Ovary (tissue), 3 donors: ENCODE measurements at regions not wholly inside any gene's neighbourhood (a gene's known extent, or its start where the extent isn't known, plus 50 kb on each side); places are given as distances from the start of the nearest gene placed in this dataset.

Experiments used
- EP300 ChIP-seq: sonication (generic); formaldehyde crosslinking; IDR thresholded peaks from one replicate; pipeline ENCODE4 v1.6.1; 2017; ENCODE audit warnings: antibody characterized with exemption
- TF ChIP-seq, protein P1 (sequence below), 3 donors: fragments of 450-650 bp in 2 of 3; fragments of 200-600 bp in 1 of 3; IDR thresholded peaks; one replicate each; pipeline versions ENCODE4 v1.5.1 to v1.8.0; 2016 to 2022; ENCODE audit warnings: antibody characterized with exemption in 3 of 3, mild to moderate bottlenecking in 1 of 3
- donor health status: DM: no; HTN: no; CAD: no.

DNA sequence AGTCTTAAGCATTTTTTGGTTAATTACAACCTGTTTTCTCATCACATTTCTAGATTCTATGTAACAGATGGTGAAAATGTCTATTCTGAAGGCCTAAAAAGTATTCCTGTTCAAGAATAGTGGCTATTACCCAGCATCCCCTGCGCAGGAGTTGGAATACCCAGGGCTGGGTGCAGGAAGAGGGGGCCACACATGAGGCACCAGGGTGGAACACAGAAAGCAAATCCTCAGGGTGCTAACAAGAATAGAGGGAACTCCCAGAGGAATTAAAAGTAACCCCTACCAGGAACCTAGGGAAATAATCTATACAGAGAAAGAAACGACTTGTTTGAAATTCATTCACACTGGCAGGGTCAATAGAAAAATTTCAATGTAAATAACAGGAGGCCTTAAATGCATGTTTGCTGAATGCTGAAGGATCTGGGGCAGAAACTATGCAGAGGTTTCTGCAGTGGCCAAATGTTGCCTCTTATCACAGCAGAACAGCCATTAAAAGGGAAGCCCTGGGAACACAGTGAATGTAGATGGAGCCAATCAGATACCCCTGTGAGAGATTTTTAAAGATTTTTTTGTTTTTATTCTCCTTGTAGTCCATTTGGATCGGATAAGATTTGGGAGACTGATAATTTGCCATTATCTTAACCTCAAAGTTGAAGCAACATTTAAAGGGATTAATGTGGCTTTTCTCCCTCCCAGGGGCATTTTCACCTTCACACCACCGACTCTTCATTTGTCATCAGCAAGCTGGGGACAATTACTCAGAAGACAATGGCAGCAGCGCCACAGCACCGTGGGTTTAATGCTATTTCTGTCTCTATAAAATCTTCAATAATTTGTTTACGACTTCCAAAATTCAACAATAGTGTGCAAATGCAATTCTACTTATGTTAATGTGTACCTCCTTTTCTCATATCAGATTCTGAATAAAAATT is 196.0 kb upstream of the PSMD7 start:
- TF ChIP-seq, protein P1, sequence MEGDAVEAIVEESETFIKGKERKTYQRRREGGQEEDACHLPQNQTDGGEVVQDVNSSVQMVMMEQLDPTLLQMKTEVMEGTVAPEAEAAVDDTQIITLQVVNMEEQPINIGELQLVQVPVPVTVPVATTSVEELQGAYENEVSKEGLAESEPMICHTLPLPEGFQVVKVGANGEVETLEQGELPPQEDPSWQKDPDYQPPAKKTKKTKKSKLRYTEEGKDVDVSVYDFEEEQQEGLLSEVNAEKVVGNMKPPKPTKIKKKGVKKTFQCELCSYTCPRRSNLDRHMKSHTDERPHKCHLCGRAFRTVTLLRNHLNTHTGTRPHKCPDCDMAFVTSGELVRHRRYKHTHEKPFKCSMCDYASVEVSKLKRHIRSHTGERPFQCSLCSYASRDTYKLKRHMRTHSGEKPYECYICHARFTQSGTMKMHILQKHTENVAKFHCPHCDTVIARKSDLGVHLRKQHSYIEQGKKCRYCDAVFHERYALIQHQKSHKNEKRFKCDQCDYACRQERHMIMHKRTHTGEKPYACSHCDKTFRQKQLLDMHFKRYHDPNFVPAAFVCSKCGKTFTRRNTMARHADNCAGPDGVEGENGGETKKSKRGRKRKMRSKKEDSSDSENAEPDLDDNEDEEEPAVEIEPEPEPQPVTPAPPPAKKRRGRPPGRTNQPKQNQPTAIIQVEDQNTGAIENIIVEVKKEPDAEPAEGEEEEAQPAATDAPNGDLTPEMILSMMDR (IDR thresholded peaks at IDR 0.05) = no peak
- TF ChIP-seq EP300 = no peak
